Astrocyte (in vitro differentiated cells and primary cell): ENCODE measurements at regions not wholly inside any gene's neighbourhood (a gene's known extent, or its start where the extent isn't known, plus 50 kb on each side); places are given as distances from the start of the nearest gene placed in this dataset.

ENCODE experiments used
- CTCF ChIP-seq: IDR thresholded peaks from 2 replicates; pipeline ENCODE4 v1.5.1; 2011; ENCODE audit warnings: low read depth, mild to moderate bottlenecking, inconsistent platforms, low read length, moderate library complexity; ENCODE audit not compliant: insufficient read depth
- EZH2 ChIP-seq: IDR thresholded peaks from 2 replicates; pipeline ENCODE4 v1.6.1; 2012; ENCODE audit warnings: mild to moderate bottlenecking, low read length, inconsistent platforms; ENCODE audit not compliant: insufficient read depth

DNA sequence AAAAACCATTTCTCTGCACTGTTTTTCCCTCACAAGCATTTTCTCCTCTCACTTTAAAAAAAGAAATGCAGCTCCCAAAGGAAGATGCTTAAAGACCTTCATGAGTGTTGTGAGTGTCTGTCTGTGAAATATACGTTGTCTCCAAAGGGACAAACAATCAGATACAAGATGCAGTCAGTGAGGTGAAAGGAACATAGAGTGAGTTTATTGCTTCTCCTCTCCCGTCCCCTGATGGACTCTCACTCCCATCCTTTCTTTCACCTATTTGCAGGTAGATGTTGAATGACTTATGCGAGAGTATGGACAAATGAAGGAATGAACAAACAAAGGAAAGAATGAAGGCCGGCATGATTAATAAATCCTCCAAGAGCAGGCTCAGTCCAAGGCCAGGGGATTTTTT lies 561.2 kb upstream of the DIPK2B start:
- TF ChIP-seq EZH2 = no peak
- no peak for TF ChIP-seq CTCF
